Neuronal stem cell (in vitro differentiated cells): ENCODE measurements at regions not wholly inside any gene's neighbourhood (a gene's known extent, or its start where the extent isn't known, plus 50 kb on each side); places are given as distances from the start of the nearest gene placed in this dataset.

Experiments used
- DNase-seq: peaks from one replicate; pipeline ENCODE4 v3.0.0-alpha.2; 2013; ENCODE audit warnings: low spot score
- H2AFZ ChIP-seq: one replicate; pipeline ENCODE4 v1.6.1; 2013; ENCODE audit warnings: mild to moderate bottlenecking, low read length, inconsistent platforms
- H2AK5ac ChIP-seq: 2 replicates; pipeline ENCODE4 v1.6.1; 2013; ENCODE audit warnings: low read depth, mild to moderate bottlenecking, inconsistent platforms, low read length, moderate library complexity, mixed read lengths
- H2BK120ac ChIP-seq: 2 replicates; pipeline ENCODE4 v1.6.1; 2013; ENCODE audit warnings: low read depth, mild to moderate bottlenecking, inconsistent platforms, low read length, moderate library complexity, mixed read lengths
- H2BK12ac ChIP-seq: one replicate; pipeline ENCODE4 v1.6.1; 2013; ENCODE audit warnings: low read length, inconsistent platforms
- H2BK15ac ChIP-seq: 2 replicates; pipeline ENCODE4 v1.6.1; 2013; ENCODE audit warnings: mild to moderate bottlenecking, low read length, inconsistent platforms, mixed read lengths
- H2BK5ac ChIP-seq: one replicate; pipeline ENCODE4 v1.6.1; 2013; ENCODE audit warnings: inconsistent platforms, mild to moderate bottlenecking, low read length, moderate library complexity
- H3K14ac ChIP-seq: one replicate; pipeline ENCODE4 v1.6.1; 2013; ENCODE audit warnings: low read length, inconsistent platforms
- H3K18ac ChIP-seq: 2 replicates; pipeline ENCODE4 v1.6.1; 2013; ENCODE audit warnings: low read length, inconsistent platforms
- H3K23ac ChIP-seq: 2 replicates; pipeline ENCODE4 v1.6.1; 2013; ENCODE audit warnings: low read depth, mild to moderate bottlenecking, mixed read lengths, low read length, inconsistent platforms; ENCODE audit not compliant: poor library complexity
- H3K27ac ChIP-seq: replicated peaks from 3 replicates; pipeline ENCODE4 v1.5.1; 2013; ENCODE audit warnings: low read length, inconsistent platforms
- H3K27me3 ChIP-seq, 3 experiments: 2 replicates each; pipeline ENCODE4 v1.6.1; 2013; ENCODE audit warnings: low read length in 3 of 3, mild to moderate bottlenecking in 2 of 3, inconsistent platforms in 1 of 3, low read depth in 1 of 3, mixed read lengths in 1 of 3, moderate library complexity in 1 of 3; ENCODE audit not compliant: control insufficient read depth in 3 of 3, insufficient read depth in 3 of 3
- H3K36me3 ChIP-seq, 2 donors: replicated peaks in 1 of 2; 2 replicates each; pipeline ENCODE4 v1.6.1; 2013; ENCODE audit warnings: low read length in 2 of 2; ENCODE audit not compliant: control insufficient read depth in 2 of 2, insufficient read depth in 2 of 2
- H3K4ac ChIP-seq: 2 replicates; pipeline ENCODE4 v1.6.1; 2013; ENCODE audit warnings: inconsistent platforms, mild to moderate bottlenecking, low read length, moderate library complexity
- H3K4me1 ChIP-seq, 2 donors: 1 replicate in 1 of 2; 2 replicates in 1 of 2; pipeline ENCODE4 v1.6.1; 2013; ENCODE audit warnings: low read length in 2 of 2, low read depth in 1 of 2; ENCODE audit not compliant: control insufficient read depth in 2 of 2, insufficient read depth in 1 of 2
- H3K4me2 ChIP-seq: one replicate; pipeline ENCODE4 v1.6.1; 2013; ENCODE audit warnings: mild to moderate bottlenecking, low read length, inconsistent platforms; ENCODE audit not compliant: insufficient read depth, poor library complexity, severe bottlenecking
- H3K4me3 ChIP-seq, 2 donors: 2 replicates each; pipeline ENCODE4 v1.5.1; 2013; ENCODE audit warnings: low read length in 2 of 2, mild to moderate bottlenecking in 2 of 2, inconsistent platforms in 1 of 2, moderate library complexity in 1 of 2
- H3K79me1 ChIP-seq: one replicate; pipeline ENCODE4 v1.6.1; 2013; ENCODE audit warnings: low read depth, mild to moderate bottlenecking, inconsistent platforms, low read length, moderate library complexity
- H3K9ac ChIP-seq: one replicate; pipeline ENCODE4 v1.6.1; 2013; ENCODE audit warnings: mild to moderate bottlenecking, low read depth, low read length, inconsistent platforms; ENCODE audit not compliant: poor library complexity
- H3K9me3 ChIP-seq, 2 donors: replicated peaks in 1 of 2; 2 replicates each; pipeline versions ENCODE3 to v1.6.1; 2013; ENCODE audit warnings: low read length in 2 of 2, mild to moderate bottlenecking in 2 of 2, inconsistent platforms in 1 of 2, low read depth in 1 of 2, mixed read lengths in 1 of 2, moderate library complexity in 1 of 2; ENCODE audit not compliant: control insufficient read depth in 2 of 2, insufficient read depth in 1 of 2
- H4K8ac ChIP-seq: one replicate; pipeline ENCODE4 v1.6.1; 2013; ENCODE audit warnings: low read depth, mild to moderate bottlenecking, inconsistent platforms, low read length, moderate library complexity
- H4K91ac ChIP-seq: one replicate; pipeline ENCODE4 v1.6.1; 2013; ENCODE audit warnings: low read length, low read depth, mild to moderate bottlenecking, inconsistent platforms; ENCODE audit not compliant: poor library complexity
- WGBS, 2 donors: extraction: QIAGEN DNeasy Blood & Tissue Kit; methylation state at CpG; one replicate each; pipeline ENCODE4 v1.1.7; 2013; ENCODE audit warnings: missing lambda C conversion rate in 2 of 2, mixed read lengths in 1 of 2; ENCODE audit not compliant: insufficient read length in 2 of 2, insufficient replicate concordance in 1 of 2; ENCODE audit errors: extremely low coverage in 2 of 2; 5-methylcytosine and 5-hydroxymethylcytosine counted together

DNA sequence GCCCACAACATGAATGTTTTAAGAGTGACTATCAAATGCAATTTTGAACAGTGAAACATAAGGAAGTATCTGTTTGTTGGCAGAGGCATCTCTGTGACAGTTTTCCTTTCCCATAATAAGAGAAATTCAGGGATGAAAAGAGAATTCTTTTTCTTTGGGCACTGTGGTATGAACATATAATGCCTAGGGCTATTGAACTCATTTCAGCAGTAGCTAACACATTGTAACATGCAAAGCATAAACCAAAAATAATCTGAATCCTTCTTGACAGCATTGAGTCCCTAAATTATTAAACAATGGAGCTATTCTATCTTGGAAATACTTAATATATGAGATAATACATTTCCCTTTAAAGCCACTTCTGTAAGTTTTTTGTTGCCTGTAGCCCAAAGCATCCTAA lies 633.0 kb upstream of the B3GALT2 start:
- no peak for DNase-seq
- Histone ChIP-seq H3K23ac (no peak overlapping the region), H2AFZ (no peak overlapping the region), H3K18ac (no peak overlapping the region), H3K9me3 (no peaks in the 10 kb centered on the region), H3K4me1 (no peaks in the 10 kb centered on the region), H4K8ac (no peak overlapping the region), H3K4me2 (no peak overlapping the region), H2BK15ac (no peak overlapping the region), H3K9ac (no peak overlapping the region), H3K14ac (no peak overlapping the region), H3K79me1 (no peaks in the 10 kb centered on the region), H4K91ac (no peak overlapping the region), H3K27ac (no peak overlapping the region), H3K27me3 (no peaks in the 10 kb centered on the region), H3K4ac (no peak overlapping the region), H3K4me3 (no peak overlapping the region), H2AK5ac (no peak overlapping the region), H2BK12ac (no peak overlapping the region), H3K36me3 (no peaks in the 10 kb centered on the region), H2BK120ac (no peak overlapping the region), H2BK5ac (no peak overlapping the region)

DNA sequence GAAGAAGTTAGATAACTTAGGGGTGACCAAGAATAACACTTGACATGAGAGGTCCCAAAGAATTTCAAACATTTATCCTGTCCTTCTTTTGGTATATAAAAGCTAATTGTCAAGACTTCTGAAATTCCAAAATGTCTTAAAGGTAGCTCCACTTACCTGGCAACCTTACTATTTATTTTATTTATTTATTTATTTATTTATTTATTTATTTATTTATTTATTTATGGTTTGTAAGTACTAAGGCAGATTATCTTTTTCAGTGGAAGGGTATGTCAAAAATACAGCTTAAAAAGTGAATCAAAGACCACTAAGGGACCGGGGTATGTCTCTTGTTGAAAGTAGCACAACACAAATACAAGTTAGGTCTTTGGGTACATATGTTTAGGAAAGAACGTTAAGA lies 620.8 kb upstream of the B3GALT2 start:
- no peak overlapping the region for H2BK15ac ChIP-seq
- no peak overlapping the region for H3K9ac ChIP-seq
- no CpG with 5 or more reads among the region's 2 CpGs for WGBS, 2 donors
- no peak overlapping the region for H3K4me3 ChIP-seq
- no peak for DNase-seq
- no peak overlapping the region for H3K18ac ChIP-seq
- no peak overlapping the region for H3K4me2 ChIP-seq
- H2BK5ac ChIP-seq, result no peak overlapping the region
- no peak overlapping the region for H3K4ac ChIP-seq
- H3K14ac ChIP-seq, result no peak overlapping the region
- no peaks in the 10 kb centered on the region for H3K79me1 ChIP-seq
- no peak overlapping the region for H2AK5ac ChIP-seq
- no peaks in the 10 kb centered on the region for H3K27me3 ChIP-seq
- no peak overlapping the region for H2BK120ac ChIP-seq
- no peak overlapping the region for H3K27ac ChIP-seq
- H3K36me3 ChIP-seq, result no peaks in the 10 kb centered on the region
- H3K9me3 ChIP-seq, result no peaks in the 10 kb centered on the region
- H2BK12ac ChIP-seq, result no peak overlapping the region
- H2AFZ ChIP-seq, result no peak overlapping the region
- no peak overlapping the region for H3K23ac ChIP-seq
- no peak overlapping the region for H4K91ac ChIP-seq
- no peaks in the 10 kb centered on the region for H3K4me1 ChIP-seq
- H4K8ac ChIP-seq, result no peak overlapping the region

DNA sequence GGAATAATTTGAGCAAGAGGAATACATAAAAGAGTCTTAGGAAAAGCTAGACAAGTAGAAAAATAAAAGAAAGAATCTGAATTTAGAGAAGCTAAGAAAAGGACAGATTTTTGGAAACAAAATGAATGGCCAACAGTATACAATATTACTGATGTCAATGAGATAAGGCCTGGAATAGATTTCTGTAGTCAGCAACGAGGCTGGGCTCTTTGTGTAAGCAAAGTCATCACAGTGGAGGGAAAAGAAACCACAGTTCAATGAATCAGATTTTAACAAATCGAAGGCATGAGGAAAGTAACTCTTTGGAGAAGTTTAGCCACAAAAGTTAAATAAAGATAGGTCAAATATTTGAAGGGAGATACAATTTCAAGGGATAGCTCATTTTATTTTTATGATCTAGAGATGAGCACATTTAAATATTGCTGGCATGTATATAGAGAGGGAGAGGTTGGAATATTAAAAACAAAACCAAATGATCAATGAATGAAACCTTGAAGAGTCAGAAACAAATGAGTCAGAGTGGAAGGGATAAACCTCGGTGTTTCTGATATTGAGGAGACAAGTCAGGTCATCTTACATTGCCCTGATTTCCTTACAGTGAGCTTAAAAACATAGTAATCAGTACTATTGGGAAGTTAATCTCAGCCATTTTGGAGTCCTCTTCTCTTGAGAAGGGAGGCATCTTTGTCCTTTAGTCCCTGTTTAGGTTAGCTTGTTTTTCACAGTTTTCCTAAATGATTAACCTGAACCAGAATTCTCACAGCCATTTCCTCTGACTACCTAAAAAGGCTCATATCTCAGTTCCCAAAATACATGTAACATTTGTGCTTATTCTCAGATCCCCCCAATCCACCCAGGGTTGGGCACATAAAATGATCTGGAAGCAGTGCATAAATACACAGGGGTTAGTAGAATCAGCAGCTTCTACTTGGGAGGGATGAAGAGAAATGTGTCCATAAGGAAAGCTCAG lies 620.0 kb upstream of the B3GALT2 start:
- no peak for DNase-seq
- Histone ChIP-seq H3K36me3 (no peaks in the 10 kb centered on the region), H4K91ac (no peak overlapping the region), H3K27ac (no peak overlapping the region), H3K4me3 (no peak overlapping the region), H3K23ac (no peak overlapping the region), H3K4ac (no peak overlapping the region), H2BK120ac (no peak overlapping the region), H3K27me3 (no peaks in the 10 kb centered on the region), H3K4me1 (no peaks in the 10 kb centered on the region), H3K79me1 (no peaks in the 10 kb centered on the region), H3K14ac (no peak overlapping the region), H3K18ac (no peak overlapping the region), H2AK5ac (no peak overlapping the region), H3K9me3 (no peaks in the 10 kb centered on the region), H2BK15ac (no peak overlapping the region), H2BK5ac (no peak overlapping the region), H4K8ac (no peak overlapping the region), H2AFZ (no peak overlapping the region), H3K4me2 (no peak overlapping the region), H3K9ac (no peak overlapping the region), H2BK12ac (no peak overlapping the region)
- whole genome bisulfite sequencing, 2 donors, result no CpG with 5 or more reads among the region's 3 CpGs

DNA sequence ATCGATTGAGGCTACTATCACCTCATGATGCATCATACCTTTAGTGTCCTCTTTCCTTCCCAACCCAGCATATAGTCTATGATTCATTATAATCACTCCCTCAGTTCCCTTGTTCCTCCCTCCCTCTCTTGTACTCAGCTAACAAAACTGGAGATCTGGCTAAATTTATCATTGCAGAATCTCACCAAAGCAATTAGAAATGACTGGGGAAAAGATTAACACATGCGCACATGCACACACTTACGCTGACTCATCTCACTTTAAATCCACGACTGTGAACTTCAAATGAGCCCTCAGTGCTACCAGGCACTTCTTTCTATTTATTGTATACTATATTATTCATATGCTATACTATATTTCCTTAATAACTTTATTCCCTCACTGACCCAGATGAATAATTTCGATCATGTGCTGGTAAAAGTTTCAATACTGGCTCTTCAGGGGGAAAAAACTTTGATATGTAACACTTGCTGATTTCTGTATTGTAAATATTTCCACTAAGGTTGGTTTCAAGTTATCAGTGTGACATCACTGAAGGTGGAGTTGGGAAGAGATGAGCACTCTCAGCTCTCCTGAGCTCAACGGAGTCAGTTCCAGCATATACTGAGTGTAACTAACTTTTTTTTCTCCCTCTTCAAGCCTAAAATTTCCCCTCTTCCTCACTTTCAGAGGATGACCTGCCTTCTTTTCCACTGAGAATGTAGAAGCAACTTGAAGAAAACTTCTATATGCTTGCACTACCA lies 613.7 kb upstream of the B3GALT2 start:
- Histone ChIP-seq H3K79me1 (no peaks in the 10 kb centered on the region), H3K27me3 (no peaks in the 10 kb centered on the region), H4K91ac (no peak overlapping the region), H3K23ac (no peak overlapping the region), H3K9me3 (no peaks in the 10 kb centered on the region), H2BK5ac (no peak overlapping the region), H3K27ac (no peak overlapping the region), H2AFZ (no peak overlapping the region), H4K8ac (no peak overlapping the region), H3K36me3 (no peaks in the 10 kb centered on the region), H2BK15ac (no peak overlapping the region), H3K4me3 (no peak overlapping the region), H3K4me1 (no peaks in the 10 kb centered on the region), H3K4ac (no peak overlapping the region), H3K4me2 (no peak overlapping the region), H3K18ac (no peak overlapping the region), H2BK120ac (no peak overlapping the region), H3K14ac (no peak overlapping the region), H2BK12ac (no peak overlapping the region), H3K9ac (no peak overlapping the region), H2AK5ac (no peak overlapping the region)
- no CpG with 5 or more reads among the region's 6 CpGs for WGBS, 2 donors
- DNase-seq, result no peak
